BJ (cell line): ENCODE measurements at regions not wholly inside any gene's neighbourhood (a gene's known extent, or its start where the extent isn't known, plus 50 kb on each side); places are given as distances from the start of the nearest gene placed in this dataset.
"Not testable (repeated sequence)": the region's sequence is repeated elsewhere in the genome, so short reads cannot be mapped to it uniquely, and the experiment has no call there.

Experiments used
- CTCF ChIA-PET: fragments of 350-600 bp; formaldehyde crosslinking; extraction: SDS; loops from one replicate; lab custom pipeline; 2021; ENCODE audit warnings: antibody characterized with exemption, inconsistent platforms; lab: Yijun Ruan, JAX
- POLR2A ChIA-PET: fragments of 300-600 bp; sonication (Branson Sonifier 250); formaldehyde crosslinking; extraction: SDS; loops from one replicate; lab custom pipeline; 2021; ENCODE audit warnings: antibody characterized with exemption; lab: Charles Lee
- DNase-seq: peaks from one replicate; pipeline ENCODE4 v3.0.0-alpha.2; 2011; ENCODE audit warnings: low read depth
- H3K27me3 ChIP-seq: 2 replicates; pipeline ENCODE4 v1.6.0; 2011; ENCODE audit warnings: low read length; ENCODE audit not compliant: control insufficient read depth, insufficient read depth
- H3K36me3 ChIP-seq: 2 replicates; pipeline ENCODE4 v1.5.1; 2011; ENCODE audit warnings: low read length; ENCODE audit not compliant: control insufficient read depth, insufficient read depth
- H3K4me3 ChIP-seq: 2 replicates; pipeline ENCODE4 v1.5.1; 2011; ENCODE audit warnings: low read depth, mild to moderate bottlenecking, control low read depth, low read length
- TF ChIP-seq, protein P1 (sequence below): IDR thresholded peaks from 2 replicates; pipeline ENCODE4 v1.5.1; 2011; ENCODE audit warnings: low read depth, mild to moderate bottlenecking, control low read depth, inconsistent platforms, low read length, moderate library complexity; ENCODE audit not compliant: insufficient read depth

DNA sequence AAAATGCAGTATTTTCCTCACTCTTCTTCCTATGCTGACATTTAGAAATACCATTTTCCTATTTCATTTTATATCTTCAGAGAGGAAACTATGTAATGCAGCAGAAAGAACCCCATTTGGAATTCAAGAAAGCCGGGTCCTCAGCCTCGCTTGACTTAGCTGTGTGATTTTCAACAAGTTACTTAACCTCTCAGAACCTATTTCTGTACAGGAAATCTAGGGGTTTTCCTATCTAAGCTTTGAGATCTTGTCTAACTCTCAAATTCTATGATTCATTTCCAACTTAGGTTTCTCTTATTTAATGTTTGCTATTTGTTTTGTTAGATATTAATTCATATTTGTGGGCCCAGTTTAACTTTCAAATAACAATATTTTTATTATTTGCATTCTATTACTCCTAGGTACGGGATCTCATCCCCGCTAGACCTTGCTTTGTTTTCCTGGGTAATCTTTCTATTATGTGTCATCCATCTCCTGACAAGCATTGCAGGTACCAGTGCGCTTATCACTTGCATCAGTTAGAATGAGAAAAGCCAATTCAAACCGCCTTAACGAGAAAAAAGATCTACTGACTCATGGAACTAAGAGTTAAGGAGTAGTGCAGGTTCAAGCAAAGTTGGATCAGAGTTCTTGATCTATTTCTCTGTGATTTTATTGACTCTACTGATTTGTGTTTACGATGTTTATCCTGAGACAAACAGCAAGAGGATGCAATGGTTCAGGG lies 70.6 kb upstream of the BHLHE40 start:
- H3K4me3 ChIP-seq, result no peak overlapping the region
- POLR2A ChIA-PET, result no interaction called here
- TF ChIP-seq, protein P1, sequence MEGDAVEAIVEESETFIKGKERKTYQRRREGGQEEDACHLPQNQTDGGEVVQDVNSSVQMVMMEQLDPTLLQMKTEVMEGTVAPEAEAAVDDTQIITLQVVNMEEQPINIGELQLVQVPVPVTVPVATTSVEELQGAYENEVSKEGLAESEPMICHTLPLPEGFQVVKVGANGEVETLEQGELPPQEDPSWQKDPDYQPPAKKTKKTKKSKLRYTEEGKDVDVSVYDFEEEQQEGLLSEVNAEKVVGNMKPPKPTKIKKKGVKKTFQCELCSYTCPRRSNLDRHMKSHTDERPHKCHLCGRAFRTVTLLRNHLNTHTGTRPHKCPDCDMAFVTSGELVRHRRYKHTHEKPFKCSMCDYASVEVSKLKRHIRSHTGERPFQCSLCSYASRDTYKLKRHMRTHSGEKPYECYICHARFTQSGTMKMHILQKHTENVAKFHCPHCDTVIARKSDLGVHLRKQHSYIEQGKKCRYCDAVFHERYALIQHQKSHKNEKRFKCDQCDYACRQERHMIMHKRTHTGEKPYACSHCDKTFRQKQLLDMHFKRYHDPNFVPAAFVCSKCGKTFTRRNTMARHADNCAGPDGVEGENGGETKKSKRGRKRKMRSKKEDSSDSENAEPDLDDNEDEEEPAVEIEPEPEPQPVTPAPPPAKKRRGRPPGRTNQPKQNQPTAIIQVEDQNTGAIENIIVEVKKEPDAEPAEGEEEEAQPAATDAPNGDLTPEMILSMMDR, result no peak
- H3K27me3 ChIP-seq, result peaks cover 3% of the 10 kb centered on the region; the same call in 1 of the 2 replicates
- no peak for DNase-seq
- H3K36me3 ChIP-seq, result no peaks in the 10 kb centered on the region
- CTCF ChIA-PET, result no interaction called here

DNA sequence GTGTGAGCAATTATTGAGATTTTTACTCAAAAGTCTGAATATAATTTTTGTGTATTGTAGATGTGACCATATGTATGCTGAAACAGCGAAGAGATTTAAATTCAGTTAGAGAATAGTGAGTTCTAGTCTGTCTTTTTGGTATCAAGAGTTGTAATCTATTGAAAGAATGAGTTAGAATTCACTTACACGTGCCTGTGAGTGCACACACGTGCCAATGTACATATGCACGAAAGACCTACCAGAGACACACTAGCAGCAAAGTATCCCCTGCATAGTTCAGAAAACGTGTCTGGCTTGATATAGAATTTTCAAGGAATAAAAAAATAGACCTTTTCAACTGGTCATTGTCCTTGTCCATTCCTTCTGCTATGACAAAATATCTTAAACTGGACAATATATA lies 64.8 kb upstream of the BHLHE40 start:
- Histone ChIP-seq H3K27me3 (no peaks in the 10 kb centered on the region), H3K4me3 (no peak overlapping the region), H3K36me3 (no peaks in the 10 kb centered on the region)
- ChIA-PET POLR2A (no interaction called here), CTCF (interaction anchor here (0.8 kb wide), 1 partner anchor 9 kb away, joined by 3 read pairs; no protein-coding TSS in a partner anchor)
- TF ChIP-seq, protein P1, result no peak
- no peak for DNase-seq

DNA sequence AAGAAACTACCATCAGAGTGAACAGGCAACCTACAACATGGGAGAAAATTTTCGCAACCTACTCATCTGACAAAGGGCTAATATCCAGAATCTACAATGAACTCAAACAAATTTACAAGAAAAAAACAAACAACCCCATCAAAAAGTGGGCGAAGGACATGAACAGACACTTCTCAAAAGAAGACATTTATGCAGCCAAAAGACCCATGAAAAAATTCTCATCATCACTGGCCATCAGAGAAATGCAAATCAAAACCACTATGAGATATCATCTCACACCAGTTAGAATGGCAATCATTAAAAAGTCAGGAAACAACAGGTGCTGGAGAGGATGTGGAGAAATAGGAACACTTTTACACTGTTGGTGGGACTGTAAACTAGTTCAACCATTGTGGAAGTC lies 57.6 kb upstream of the BHLHE40 start:
- H3K27me3 ChIP-seq, CTCF ChIA-PET, H3K4me3 ChIP-seq, DNase-seq, H3K36me3 ChIP-seq, POLR2A ChIA-PET: not testable (repeated sequence)

DNA sequence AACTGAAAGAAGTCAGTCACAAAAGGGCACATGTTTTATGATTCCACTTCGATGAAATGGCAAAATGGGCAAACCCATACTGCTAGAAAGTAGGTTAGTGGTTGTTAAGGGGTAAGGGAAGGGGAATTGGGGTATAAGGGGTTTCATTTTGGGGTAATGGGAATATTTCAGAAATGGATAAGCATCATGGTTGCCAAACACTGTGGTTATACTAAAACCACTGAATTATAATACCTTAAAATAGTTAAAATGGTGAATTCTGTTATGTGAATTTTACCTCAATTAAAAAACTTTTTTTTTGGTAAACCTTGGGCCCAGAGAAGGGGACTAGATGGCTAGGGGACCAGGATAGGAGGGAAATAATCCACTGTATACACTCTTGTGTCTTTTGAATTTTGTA lies 52.3 kb upstream of the BHLHE40 start:
- H3K4me3 ChIP-seq, result no peak overlapping the region
- no peaks in the 10 kb centered on the region for H3K36me3 ChIP-seq
- DNase-seq, result no peak
- H3K27me3 ChIP-seq, result no peaks in the 10 kb centered on the region
- ChIA-PET POLR2A (no interaction called here), CTCF (no interaction called here)
- TF ChIP-seq, protein P1, result no peak

DNA sequence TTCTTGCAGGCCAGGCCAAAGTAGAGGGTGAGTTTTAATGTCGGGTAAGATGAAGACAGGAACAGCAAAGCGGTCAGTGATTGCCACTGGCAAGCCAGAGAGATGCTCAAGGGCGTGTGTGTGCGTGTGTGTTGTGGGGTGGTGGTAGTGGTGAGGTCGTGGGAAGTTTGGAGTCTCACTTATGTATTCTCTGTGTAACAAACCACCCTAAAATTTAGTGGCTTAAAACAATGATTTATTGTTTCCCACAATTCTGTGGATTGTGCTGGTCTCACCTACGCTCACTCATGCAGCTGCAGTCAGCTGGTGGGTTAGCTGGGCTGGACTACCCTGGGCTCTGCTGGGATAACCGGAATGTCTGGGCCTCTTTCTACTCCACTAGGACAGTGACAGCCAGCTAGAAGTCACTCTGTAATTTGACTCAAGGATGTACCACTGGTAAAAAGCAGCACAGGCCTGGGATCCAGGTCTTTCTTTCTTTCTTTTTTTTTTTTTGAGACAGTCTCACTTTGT lies 50.9 kb upstream of the BHLHE40 start:
- TF ChIP-seq, protein P1, result no peak
- H3K27me3 ChIP-seq, result no peaks in the 10 kb centered on the region
- POLR2A ChIA-PET, result no interaction called here
- no peak for DNase-seq
- H3K36me3 ChIP-seq, result no peaks in the 10 kb centered on the region
- no peak overlapping the region for H3K4me3 ChIP-seq
- CTCF ChIA-PET, result interaction anchor here (0.6 to 1.6 kb wide), 4 partner anchors 12 to 207 kb away, joined by 3 to 4 read pairs (median 3); no protein-coding TSS in a partner anchor
